ENCODE measurements at regions not wholly inside any gene's neighbourhood (a gene's known extent, or its start where the extent isn't known, plus 50 kb on each side); places are given as distances from the start of the nearest gene placed in this dataset.

DNA sequence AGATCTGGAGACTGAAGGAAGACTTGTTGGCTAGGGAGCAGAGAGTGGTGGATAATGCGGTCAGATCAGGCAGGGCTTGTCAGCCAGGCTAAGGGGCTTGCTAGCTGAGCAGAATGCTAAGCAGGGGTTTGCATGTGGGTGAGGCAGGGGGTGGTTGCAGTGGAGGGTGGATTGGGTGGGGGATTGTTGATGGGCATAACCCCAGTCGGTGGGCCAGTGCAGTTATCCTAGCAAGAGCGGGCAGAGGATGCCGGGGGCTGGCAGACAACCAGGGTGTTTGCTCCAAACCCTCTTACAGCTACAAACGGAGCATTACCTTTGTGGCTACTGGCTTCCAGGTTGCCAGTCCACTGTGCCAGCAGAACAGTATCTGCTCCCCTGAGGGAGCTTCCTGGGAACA lies 131.5 kb upstream of the LGALSL start:
- DNase-seq, result no peak

DNA sequence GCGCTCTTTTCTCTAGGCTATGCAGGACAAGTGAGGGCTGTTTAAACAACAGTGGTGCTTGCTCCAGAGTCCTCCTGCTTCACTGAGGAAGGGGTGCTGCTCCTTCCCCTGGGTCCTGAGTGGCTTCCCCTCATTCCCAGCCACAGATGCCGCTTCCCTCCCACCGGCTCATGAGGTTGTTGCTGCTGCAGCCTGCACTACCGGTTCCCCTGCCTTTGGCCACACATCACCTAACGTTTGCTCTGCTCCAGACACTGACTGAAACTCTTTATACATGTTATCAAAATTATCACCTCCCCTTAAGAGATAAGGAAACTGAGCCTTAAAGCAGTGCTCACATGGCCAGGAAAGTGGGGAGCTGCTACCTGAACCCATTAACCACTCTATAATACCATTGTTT lies 130.8 kb upstream of the LGALSL start:
- no peak for DNase-seq

DNA sequence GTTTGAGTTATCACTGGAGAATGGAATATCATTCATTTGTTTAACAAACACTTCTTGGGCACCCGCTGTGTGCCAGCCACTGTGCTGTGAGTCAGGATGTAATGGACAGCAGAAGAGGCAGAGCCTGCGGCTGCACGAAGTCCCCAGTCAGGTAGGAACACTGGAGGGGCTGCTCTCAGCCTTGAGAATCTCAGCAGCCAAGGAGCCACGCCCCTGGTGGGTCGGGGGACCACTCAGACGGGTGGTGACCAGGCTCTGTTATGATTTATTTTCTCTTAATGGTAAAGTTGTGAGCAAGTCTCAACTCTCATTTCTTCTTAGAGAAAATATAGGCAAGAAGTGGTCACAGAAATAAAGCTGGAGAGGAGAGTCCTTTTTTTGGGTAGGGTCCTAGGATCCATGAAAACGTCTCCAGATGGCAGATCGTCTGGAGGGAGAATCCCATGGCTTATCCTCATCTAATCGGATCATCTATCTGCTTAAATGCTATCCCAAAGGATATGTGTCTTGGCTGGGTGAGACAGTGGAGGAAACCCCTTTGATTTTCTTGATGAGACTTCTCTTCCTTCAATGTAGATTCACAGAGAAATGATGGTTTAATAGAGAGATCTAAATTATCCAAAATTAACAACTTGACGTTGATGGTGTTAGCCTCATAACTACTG lies 129.1 kb upstream of the LGALSL start:
- no peak for DNase-seq

DNA sequence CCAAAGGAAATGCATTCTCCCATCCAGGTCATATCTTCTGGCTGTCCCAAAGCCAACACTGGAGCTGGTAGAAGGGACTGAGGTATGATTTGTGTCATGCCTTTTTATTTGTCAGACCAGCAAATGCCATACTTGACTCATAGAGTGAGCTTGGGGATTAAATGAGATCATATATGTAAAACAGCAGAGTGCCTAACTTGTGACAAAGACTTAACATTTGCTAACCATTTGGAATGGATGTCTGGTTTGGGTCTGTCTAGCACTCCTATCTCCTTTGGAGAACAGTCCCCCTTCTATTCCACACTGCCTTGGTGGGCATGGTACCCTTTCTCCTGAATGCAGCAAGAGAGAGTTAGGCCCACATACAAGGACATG lies 128.5 kb upstream of the LGALSL start:
- no peak for DNase-seq

DNA sequence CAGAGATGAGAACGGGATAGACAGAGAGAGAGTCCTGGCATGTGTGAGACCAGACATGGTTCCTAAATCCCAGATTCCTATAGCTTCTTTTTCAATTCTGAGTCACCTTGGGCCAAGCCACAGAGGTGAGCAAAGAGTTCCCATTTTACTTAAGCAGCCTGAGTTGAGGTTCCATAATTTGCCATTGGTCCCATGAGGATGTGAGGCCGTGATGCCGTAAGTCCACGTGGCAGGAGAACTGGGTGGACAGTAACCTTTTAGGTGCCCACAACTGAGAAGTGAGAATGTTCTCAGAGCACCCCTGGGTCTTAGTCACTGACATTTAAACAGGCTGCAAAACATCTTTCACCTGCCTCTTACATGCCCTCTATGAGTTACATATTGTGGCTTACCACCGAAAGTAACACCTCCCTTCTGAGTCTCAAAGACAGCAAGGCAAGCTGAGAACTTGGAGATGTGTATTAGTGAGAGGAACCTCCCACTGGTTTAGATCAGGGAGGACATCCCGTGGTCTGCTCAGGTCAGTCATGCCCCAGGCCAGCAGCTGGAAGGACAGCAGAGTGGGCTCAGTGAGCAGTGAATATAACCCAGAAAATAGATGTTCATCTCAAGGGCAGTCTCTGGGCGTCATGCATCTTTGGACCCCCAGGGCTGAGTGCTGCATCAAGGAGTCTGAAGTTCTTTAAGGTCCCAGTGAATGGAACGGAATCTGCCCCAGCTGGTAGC lies 127.9 kb upstream of the LGALSL start:
- peak; percentile 88 for DNase-seq

DNA sequence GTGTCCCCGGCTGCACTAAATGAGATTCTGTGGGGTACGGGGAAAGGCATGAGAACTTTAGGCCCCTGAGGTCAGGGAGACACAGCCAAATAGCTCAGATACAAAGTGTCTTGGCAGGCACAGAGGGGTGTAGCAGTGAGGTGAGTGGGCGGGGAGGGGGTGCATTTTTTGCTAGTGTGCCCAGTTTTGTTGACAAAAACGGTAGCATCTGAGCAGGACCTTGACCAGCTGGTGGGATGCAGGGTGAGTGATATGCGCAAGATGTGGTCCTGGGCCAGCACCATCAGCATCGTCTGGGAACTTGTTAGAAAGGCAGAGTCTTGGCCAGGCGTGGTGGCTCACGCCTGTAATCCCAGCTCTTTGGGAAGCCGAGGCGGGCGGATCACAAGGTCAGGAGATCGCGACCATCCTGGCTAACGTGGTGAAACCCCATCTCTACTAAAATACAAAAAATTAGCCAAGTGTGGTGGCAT lies 127.3 kb upstream of the LGALSL start:
- no peak for DNase-seq

DNA sequence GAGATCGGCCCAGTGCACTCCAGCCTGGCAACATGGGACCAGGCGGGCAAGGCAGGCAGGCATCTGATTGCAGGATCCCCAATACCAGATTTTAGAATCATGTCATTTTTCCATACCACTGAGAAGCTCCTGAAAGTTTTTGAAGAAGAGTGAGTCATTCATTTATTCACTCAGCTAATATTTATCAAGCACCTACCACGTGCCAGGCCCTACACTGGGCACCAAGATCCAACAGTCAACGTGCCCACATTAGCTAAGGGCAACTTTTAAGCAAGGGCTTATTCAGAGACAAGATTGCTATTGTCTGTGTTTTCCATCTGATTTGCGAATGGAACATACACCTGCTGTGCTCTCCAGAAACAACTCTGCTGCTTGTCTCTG lies 126.8 kb upstream of the LGALSL start:
- no peak for DNase-seq

DNA sequence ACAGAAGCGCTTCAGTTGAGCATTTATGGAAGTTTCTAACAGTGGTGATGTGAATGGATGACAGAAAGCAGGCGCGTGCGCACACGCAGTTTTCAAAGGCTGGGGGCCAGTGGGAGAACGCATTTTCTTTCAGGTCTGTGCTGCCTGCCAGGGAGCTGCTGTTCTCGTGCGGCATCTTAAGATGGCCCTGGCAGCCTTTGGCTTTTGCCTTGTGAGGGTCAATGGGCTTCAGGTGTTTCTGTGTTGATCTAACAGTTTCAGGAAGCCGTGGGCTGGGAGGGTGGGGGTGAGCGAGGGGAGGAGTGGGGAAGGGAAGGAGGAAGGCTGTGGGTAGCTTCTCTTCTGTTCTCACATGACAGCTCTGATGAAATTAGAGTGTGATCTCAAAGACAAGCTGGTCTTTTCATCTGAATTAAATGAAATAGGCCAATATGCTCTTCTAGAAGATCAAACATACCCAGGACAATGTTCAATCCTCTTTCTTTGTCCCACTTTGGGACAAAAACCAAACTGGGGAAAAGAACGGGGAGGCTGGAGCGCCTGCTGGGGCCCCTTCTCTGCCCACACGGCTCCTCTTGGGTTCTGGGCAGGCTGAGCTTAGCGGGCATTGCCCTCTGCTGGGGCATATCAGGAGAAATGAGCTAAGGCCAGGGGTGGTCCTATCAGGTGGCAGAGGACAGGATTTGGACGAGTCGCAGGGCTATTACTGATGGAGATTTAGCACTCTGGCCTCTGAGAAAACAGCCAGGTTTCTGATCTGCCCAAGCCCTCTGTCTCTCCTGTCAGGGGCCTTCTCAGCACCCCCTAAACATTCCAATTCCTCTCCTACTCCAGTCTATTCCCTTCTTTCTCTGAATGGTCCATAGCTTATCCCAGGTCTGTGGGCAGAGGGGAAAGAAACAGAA lies 126.2 kb upstream of the LGALSL start:
- peak; percentile 83 for DNase-seq

DNA sequence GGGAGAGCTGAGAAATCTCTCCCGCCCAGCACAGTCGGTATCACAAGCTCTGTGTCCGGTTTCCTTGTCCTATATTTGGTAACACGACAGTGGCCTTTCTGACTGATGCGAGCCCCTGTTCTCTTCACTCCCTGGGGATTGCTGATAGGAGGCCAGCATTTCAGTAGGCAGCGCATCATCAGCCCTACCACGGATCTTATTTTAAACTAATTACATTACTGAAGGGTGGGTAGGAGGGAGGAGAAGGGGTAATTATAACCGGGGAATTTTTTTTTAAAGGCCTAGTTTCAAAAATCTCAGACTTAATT lies 125.6 kb upstream of the LGALSL start:
- no peak for DNase-seq

DNA sequence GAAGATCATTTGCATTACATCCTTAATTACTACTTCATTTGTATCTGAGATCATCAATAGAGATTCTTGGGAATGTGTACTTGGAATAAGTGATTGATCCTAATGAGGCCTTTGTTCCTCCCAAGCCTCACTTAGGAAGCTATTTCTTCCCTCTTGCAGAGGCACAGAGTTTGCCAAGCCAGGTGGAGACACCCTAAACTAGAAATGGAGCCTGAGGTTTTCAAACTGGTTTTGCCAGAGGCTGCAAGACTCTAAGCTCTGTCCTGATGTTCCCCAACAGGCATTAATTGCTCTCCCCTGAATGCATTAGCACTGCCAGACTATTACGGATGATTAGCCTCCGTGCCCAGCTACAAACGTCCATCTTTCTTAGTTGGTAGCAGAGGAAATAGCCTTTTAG lies 125.2 kb upstream of the LGALSL start:
- DNase-seq, result no peak

DNA sequence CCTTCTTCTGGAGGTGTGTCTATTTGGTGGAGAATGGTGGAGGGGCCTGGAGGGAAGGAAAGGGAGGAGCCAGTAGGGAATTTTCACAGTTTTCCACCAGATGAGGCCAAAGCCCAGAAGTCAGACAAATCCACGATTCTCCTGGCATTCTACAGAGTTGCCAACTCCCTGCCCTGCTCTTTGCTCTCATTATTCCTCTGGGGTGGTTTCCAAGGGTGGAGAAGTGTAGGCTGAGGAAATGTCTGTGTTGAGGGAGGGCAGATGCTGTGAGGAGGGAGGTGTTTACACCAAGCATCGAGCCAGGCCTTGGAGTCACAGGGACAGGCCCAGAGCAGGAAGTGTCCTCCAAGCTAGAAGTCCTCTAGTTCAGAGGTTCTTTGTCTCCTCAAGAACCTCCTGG lies 124.1 kb upstream of the LGALSL start:
- DNase-seq, result no peak

DNA sequence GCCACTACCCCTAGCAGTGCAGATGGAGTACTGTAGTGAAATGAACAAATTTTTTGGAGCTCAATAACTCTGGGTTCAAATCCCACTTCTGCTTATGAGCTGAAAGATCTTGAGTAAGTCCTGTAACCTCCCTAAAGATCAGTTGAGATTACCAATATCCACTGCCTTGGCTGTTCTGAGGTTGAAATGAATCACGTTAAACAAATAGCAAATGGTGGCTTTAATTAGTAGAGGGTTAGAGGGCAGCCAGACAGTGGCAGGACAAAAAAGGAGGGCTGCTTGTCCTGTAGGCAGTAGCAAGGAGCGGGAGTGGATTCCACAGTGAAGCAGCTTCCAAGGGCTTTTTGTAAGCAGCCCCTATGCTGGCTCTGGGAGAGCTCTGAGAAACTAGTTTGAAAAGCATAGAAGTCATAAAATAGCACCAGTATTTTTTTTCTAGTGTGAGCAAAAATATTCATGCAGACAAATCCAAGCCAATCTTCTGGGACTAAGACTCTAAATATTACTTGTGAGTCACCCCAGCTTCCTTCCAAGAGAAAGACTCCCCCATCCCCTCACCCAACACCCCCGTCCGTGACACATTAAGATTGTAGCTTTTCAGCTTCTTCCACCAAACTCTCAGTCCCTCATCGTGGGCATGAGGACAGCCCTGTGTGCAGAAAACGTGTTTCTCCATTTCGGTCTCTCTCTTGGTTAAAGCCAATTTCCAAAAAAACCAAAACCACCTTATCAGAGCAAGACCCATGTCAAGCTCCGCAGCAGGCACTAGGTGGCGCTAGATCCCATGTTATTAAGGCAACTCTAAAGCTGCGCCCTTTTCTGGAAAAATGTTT lies 123.5 kb upstream of the LGALSL start:
- DNase-seq, result peak; percentile 89

DNA sequence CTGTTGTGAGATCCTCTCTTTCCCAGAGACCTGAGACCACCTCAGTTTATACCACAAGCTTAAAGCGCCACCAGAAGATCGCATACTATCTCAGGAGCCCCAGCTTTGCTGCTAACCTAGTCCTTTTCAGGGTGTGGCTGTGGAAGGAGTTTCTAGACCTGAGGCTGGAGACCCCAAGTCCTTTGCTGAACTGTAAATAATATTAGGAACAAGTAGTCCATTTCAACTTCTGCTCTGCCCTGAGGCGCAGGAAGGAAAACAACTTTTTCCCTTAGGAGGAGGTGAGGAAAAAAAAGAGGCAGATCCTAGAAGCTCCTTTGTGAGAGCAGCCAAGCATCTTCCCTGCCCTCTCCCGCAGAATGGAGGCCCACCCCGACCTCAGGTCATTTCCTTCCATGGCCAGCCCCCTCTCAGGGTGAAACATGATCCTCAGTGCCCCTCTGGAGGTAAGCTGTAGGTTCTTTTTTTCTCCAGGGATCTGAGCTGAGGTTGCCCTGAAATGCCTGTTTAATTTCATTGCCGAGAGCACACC lies 122.8 kb upstream of the LGALSL start:
- DNase-seq, result no peak

DNA sequence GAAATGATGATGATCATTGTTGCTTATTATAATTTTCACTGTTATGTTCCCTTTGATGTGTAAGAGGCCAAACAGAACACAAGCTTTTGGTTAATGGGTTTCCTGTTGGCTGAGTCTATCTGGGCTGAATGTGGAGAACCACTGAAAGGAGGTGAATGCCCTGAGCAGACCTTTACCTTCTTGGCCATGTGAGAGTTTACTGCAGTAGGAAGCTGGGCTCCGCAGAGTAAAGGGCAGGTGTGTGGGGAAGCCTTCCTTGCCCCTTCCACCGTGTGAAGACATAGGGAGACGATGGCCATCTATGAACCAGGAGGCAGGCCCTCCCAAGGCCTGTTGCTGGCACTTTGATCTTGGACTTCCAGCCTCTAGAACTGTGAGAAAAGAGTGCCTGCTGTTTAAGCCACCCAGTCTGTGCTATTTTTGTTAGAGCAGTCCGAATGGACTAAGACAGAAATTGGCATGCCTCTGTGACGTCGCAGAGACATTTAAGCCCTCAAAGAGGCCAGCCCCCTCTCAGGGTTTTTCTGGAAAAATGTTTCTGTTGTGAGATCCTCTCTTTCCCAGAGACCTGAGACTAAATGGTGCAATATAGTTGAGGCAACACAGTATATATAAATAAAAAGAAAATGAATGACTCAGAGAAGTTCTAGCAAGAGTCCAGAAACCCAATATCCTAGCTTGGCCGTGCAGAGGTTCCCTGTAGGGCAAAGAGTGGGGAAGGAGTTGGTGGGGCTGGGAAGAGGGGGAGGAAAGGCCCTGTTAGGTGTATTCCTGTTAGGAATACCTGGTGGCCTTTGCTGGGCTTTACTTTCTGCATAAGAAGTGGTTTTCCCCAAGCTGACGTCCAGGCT lies 121.9 kb upstream of the LGALSL start:
- DNase-seq, result no peak

DNA sequence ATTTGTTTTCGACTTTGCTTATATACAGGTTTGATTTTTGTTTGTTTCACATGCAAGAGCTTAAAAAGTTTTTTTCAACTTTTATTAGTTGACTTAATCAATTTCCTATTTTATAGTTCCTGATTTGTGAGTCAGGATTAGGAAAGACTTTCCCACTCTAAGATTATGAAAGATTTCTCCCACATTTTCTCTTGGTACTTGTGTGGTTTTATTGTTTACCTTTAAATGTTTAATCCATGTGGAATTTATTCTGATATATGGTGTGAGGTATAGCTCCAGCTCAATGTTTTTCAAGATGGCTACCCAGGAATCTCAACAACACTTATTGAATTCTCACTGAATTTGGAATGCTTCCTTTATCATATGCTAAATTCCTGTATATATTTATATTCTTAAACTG lies 117.8 kb upstream of the LGALSL start:
- DNase-seq, result no peak

DNA sequence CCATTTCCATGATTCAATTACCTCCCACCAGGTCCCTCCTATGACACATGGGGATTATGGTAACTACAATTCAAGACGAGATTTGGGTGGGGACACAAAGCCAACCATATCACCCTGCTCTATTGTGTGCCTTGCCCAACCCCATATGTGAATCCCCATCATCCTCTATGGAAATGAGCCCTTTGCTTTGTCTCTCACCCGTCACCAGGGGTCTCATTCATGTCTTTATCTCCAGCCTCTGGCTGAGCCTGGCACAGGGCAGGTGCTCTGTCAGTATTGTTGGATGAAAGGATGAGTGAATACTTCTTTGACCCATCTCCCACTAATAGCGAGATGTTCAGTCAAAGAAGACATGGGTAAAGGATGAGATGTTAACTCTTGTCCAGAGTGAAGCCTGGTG lies 116.6 kb upstream of the LGALSL start:
- no peak for DNase-seq

DNA sequence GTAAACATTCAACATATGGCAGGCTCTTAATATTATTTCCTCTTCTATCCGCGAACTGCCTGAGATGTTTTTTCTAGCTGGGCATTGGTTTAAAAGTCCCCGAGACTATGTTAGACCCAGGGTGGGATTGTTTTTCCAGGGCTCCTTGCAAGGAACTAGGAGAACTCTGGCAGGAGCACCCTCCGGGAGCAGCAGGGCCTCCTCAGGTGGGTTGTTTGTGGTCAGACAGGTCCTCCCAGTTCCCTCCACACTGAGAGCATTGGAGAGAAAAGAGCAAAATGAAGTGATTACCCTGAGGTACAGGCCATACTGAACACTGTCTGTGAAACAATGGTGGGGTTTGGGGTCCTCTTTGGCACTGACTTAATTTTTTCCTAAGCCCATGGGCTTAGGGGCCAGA lies 115.9 kb upstream of the LGALSL start:
- DNase-seq, result no peak

DNA sequence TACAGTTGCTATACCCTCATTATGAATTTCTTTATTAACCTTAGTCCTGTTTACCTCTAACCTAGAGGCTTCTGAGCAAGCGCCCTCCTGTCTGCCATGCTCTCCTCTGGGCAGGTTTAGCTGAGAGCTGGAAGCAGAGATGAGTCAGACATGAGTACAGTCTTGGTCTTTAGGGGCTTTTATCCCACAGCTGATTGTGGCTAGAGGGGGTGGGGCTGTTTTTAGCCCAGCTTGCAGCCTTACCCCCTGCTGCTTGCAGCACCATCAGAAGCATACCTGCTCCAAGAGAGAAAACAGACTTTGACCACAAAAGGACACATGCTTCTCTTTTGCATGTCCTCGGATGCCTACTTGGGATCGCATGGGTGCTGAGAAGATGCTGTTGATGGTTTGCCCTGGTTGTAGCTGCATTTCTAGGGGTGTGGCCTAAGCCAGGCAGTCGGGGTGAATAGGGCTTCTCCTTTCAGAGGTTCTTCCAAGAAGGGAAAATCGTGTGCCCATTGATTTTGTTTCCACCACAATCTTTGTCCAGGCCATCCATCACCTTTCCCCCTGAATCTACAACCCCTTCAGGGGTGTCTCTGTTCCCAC lies 115.0 kb upstream of the LGALSL start:
- peak; percentile 74 for DNase-seq

DNA sequence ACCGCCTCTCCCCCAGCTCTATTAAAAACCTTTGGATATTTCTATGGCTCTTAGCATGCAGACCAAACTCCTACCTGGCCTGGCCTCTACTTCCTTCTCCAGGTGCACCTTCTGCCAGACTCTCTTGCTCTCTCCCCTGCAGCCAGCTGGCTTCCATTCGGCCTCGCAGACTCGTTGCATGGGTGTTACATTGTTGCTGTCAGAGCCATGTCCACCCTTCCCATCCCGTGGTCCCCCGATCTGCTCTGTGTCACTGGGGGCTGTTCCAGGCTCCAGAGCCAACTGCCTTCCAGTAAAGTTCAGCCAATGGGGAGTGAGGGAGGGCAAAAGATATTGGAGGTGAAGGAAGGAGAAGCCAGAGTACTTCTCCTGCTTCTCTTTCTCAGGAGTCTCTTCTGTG lies 112.5 kb upstream of the LGALSL start:
- no peak for DNase-seq

DNA sequence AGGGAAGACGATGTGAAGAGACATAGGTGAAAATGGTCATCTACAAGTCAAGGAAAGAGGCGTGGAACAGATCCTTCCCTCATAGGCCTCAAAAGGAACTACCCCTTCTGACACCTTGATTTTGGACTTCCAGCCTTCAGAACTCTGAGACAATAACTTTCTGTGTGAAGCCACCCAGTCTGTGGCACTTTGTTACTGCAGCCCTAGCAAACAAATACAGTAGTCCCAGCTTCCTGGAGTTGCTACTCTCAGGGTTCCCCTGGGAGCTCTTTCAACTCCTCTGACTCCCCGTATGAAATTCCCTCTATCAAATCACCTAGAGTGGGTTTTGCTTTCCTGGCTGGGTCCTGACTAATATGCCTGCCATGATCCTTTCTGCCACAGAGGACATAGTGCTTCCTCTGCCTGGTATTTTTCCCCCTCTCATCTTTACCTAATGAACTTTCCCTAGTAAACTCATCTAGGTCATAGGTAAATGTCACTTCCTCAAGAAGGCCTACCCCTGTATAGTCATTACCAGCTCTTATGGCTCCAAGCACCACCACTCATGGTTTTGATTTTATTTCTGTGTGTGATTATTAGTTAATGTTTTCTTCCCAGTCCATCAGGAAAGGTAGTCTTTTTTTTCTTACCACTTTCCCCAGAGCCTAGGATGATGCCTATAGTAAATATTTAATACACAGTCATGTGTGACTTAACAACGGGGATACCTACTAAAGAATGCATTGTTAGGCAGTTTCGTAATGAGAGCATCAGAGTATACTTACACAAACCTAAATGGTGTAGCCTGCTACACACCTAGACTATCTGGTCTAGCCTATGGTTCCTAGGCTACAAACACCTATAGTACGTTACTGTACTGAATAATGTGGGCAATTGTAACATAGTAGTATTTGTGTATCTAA lies 111.5 kb upstream of the LGALSL start:
- no peak for DNase-seq

Data from activated CD8-positive, alpha-beta memory T cell treated with anti-CD3 and anti-CD28 coated beads for 24 hours (primary cell).